ENCODE measurements at regions not wholly inside any gene's neighbourhood (a gene's known extent, or its start where the extent isn't known, plus 50 kb on each side); places are given as distances from the start of the nearest gene placed in this dataset.
"Not testable (repeated sequence)": the region's sequence is repeated elsewhere in the genome, so short reads cannot be mapped to it uniquely, and the experiment has no call there.

- Histone ChIP-seq H3K9me3 (no peaks in the 10 kb centered on the region), H3K36me3 (no peaks in the 10 kb centered on the region), H3K27ac (no peak overlapping the region), H3K27me3 (peaks cover 56% of the 10 kb centered on the region), H3K4me3 (no peak overlapping the region), H3K4me1 (peaks cover 0 to 14% (median 5%) of the 10 kb centered on the region in 3 donors)
- no peak for ATAC-seq
- no peak for TF ChIP-seq CTCF (IDR thresholded peaks at IDR 0.05)
- 83% methylated on average over 1 of the region's 6 CpGs; no CpG with 5 or more reads in 1 of the 2 donors for WGBS, 2 donors (ENCODE audit: low coverage in 1 of 2)
Measured at GRCh38 chr4:1551211-1551610, 132.9 kb downstream of the FAM53A start.

- WGBS, 2 donors (ENCODE audit: low coverage in 1 of 2) = 80% methylated on average over 1 of the region's 26 CpGs; no CpG with 5 or more reads in 1 of the 2 donors
- Histone ChIP-seq H3K4me3 (no peak overlapping the region), H3K9me3 (no peaks in the 10 kb centered on the region), H3K27ac (no peak overlapping the region), H3K36me3 (no peaks in the 10 kb centered on the region), H3K4me1 (peaks cover 0 to 14% (median 5%) of the 10 kb centered on the region in 3 donors), H3K27me3 (peaks cover 50% of the 10 kb centered on the region)
- no peak for TF ChIP-seq CTCF (IDR thresholded peaks at IDR 0.05)
- no peak for TF ChIP-seq POLR2AphosphoS5 (IDR thresholded peaks at IDR 0.05)
- TF ChIP-seq EP300 (IDR thresholded peaks at IDR 0.05) = no peak
- TF ChIP-seq POLR2A (IDR thresholded peaks at IDR 0.05) = no peak
- ATAC-seq = no peak
Measured at GRCh38 chr4:1550122-1551070, 133.7 kb downstream of the FAM53A start.

- Histone ChIP-seq H3K27ac (no peak overlapping the region), H3K9me3 (no peaks in the 10 kb centered on the region), H3K4me1 (peaks cover 0 to 14% (median 5%) of the 10 kb centered on the region in 3 donors), H3K36me3 (no peaks in the 10 kb centered on the region), H3K4me3 (no peak overlapping the region), H3K27me3 (peaks cover 46% of the 10 kb centered on the region)
- ATAC-seq = no peak
- TF ChIP-seq EP300 (IDR thresholded peaks at IDR 0.05) (no peak), CTCF (IDR thresholded peaks at IDR 0.05) (no peak), POLR2A (IDR thresholded peaks at IDR 0.05) (no peak), POLR2AphosphoS5 (IDR thresholded peaks at IDR 0.05) (no peak)
- WGBS, 2 donors (ENCODE audit: low coverage in 1 of 2) = no CpG with 5 or more reads among the region's 11 CpGs
Measured at GRCh38 chr4:1549638-1550035, 134.5 kb downstream of the FAM53A start.

GRCh38 chr4:1548827-1549637, 135.1 kb downstream of the FAM53A start:
- ATAC-seq = peak; percentile 76
- WGBS, 2 donors (ENCODE audit: low coverage in 1 of 2) = 0% methylated on average over 6 of the region's 33 CpGs; no CpG with 5 or more reads in 1 of the 2 donors

More at GRCh38 chr4:1548827-1549637, 135.1 kb downstream of the FAM53A start:
- H3K27me3 ChIP-seq = peaks cover 42% of the 10 kb centered on the region
- H3K4me1 ChIP-seq = peaks cover 0 to 14% (median 5%) of the 10 kb centered on the region in 3 donors
- not testable (repeated sequence) for H3K36me3 ChIP-seq, H3K9me3 ChIP-seq
- peak in 3 of 4 experiments; percentile 81 to 94 (median 85) for TF ChIP-seq CTCF (IDR thresholded peaks at IDR 0.05)
- peak overlapping the region; percentile 25 to 38 for H3K4me3 ChIP-seq
- H3K27ac ChIP-seq = peak overlapping the region in 2 of 4 donors; percentile 51 to 55
